ENCODE measurements at regions not wholly inside any gene's neighbourhood (a gene's known extent, or its start where the extent isn't known, plus 50 kb on each side); places are given as distances from the start of the nearest gene placed in this dataset.

DNA sequence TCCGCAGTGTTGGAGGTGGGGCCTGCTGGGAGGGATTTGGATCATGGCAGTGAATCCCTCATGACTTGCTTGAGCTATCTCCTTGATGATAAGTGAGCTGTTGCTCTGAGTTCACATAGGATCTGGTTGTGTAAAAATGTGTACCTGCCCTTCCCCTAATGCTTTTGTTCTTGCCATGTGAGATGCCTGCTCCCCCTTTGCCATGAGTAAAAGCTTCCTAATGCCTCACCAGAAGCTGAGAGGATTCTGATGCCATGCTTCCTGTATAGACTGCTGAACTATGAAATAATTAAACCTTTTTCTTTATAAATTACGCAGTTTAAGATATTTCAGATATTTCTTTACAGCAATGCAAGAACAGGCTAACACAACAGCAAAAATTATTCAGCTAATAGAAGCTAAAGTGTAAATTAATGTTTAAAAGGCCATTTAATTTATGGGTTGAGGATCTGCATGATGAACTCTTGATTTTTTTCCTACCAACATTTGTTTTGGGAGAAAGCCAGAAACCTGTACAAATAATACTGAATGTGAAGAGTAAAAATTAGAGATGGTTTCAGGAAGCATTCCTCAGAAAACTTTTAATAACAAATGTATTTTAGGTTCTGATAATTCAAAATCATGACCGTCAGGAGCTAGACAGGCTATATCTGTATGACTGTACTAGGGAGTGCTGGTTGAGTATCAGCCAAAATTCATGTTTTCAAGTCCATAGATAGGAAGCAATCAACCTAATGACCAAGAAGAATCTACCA is 177.5 kb upstream of the GRIA4 start:
- ATAC-seq, result no peak
- intact Hi-C loops (cut with DNase I), result no loop called here
- Histone ChIP-seq H3K4me1 (no peaks in the 10 kb centered on the region), H3K36me3 (no peaks in the 10 kb centered on the region), H3K9me3 (no peaks in the 10 kb centered on the region), H3K27me3 (no peaks in the 10 kb centered on the region), H3K27ac (no peak overlapping the region), H3K4me3 (no peak overlapping the region)
- no peak for TF ChIP-seq CTCF (IDR thresholded peaks at IDR 0.05)
- no peak for DNase-seq

- H3K4me3 ChIP-seq, result no peak overlapping the region
- no peaks in the 10 kb centered on the region for H3K36me3 ChIP-seq
- no peak overlapping the region for H3K27ac ChIP-seq
- H3K9me3 ChIP-seq, result no peaks in the 10 kb centered on the region
- TF ChIP-seq CTCF (IDR thresholded peaks at IDR 0.05), result no peak
- intact Hi-C loops (cut with DNase I), result no loop called here
- no peak for DNase-seq
- no peaks in the 10 kb centered on the region for H3K27me3 ChIP-seq
- no peak for ATAC-seq
- H3K4me1 ChIP-seq, result no peaks in the 10 kb centered on the region
Measured at GRCh38 chr11:105429096-105429910, 180.6 kb upstream of the GRIA4 start.

- no peak for TF ChIP-seq CTCF (IDR thresholded peaks at IDR 0.05)
- Histone ChIP-seq H3K36me3 (no peaks in the 10 kb centered on the region), H3K27me3 (no peaks in the 10 kb centered on the region), H3K27ac (no peak overlapping the region), H3K9me3 (no peaks in the 10 kb centered on the region), H3K4me3 (no peak overlapping the region), H3K4me1 (no peaks in the 10 kb centered on the region)
- no peak for DNase-seq
- intact Hi-C loops (cut with DNase I), result no loop called here
- ATAC-seq, result no peak
Measured at GRCh38 chr11:105407101-105407500, 202.8 kb upstream of the GRIA4 start.

DNA sequence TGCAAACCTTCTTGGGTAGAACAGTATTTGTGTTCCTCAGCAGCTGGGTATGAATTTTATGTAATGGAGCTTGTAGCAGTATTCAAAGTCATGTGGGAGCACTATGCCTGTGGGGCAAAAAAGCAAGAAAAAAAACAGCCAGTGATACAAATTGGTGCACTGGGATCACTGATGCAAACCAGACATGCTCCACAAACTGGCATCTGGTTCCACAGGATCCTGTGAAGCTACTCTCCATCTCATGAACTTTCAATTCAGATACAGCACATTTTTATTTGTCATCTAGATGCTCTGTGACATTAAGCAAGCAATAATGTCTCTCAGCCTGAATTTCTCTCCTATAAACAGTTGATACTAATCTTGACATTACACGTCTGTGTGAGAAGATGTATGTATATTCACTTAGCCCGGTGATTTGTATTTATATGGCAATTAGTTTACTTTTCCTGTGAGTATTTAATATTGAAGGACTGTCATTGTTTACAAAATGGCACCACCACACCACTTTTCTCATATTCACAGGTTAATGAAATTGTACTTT is 208.5 kb upstream of the GRIA4 start:
- no peaks in the 10 kb centered on the region for H3K4me1 ChIP-seq
- ATAC-seq (no peak), DNase-seq (no peak)
- intact Hi-C loops (cut with DNase I), result no loop called here
- no peak overlapping the region for H3K27ac ChIP-seq
- no peak for TF ChIP-seq CTCF (IDR thresholded peaks at IDR 0.05)
- no peak overlapping the region for H3K4me3 ChIP-seq
- H3K27me3 ChIP-seq, result no peaks in the 10 kb centered on the region
- no peaks in the 10 kb centered on the region for H3K36me3 ChIP-seq
- H3K9me3 ChIP-seq, result no peaks in the 10 kb centered on the region

DNA sequence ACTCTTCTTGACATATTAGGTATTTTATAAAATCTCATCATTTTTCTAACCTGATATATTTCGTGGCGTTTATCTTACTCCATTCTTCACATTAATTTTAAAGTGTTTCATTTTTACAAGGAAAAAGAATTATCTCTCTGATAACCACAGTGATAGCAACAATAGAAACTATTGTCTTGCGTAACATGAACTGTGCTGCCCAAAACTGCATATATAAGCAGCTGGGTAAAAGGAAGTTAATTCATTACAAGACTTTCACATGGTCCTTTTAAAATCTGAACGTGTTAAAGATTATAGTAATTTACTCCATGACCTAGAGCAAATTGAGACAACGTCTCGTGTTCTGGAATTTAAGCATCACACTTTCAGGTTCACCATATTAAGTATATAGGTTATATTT is 210.4 kb upstream of the GRIA4 start:
- ATAC-seq (no peak), DNase-seq (no peak)
- no peak for TF ChIP-seq CTCF (IDR thresholded peaks at IDR 0.05)
- intact Hi-C loops (cut with DNase I), result no loop called here
- no peaks in the 10 kb centered on the region for H3K27me3 ChIP-seq
- H3K36me3 ChIP-seq, result no peaks in the 10 kb centered on the region
- no peak overlapping the region for H3K4me3 ChIP-seq
- no peak overlapping the region for H3K27ac ChIP-seq
- H3K4me1 ChIP-seq, result no peaks in the 10 kb centered on the region
- H3K9me3 ChIP-seq, result no peaks in the 10 kb centered on the region
